CD4-positive, alpha-beta T cell (primary cell): ENCODE measurements at regions not wholly inside any gene's neighbourhood (a gene's known extent, or its start where the extent isn't known, plus 50 kb on each side); places are given as distances from the start of the nearest gene placed in this dataset.

ENCODE experiments used
- ATAC-seq: fragments of 200-7000 bp; cut with Tn5 transposase; one replicate; pipeline ENCODE4 v1.10.0; 2022; ENCODE audit warnings: mild to moderate bottlenecking; ENCODE audit not compliant: poor library complexity
- CTCF ChIA-PET: fragments of 350-600 bp; sonication (Branson Sonifier 250); formaldehyde crosslinking; loops from one replicate; lab custom pipeline; 2021; ENCODE audit warnings: antibody characterized with exemption, inconsistent platforms; lab: Charles Lee
- POLR2A ChIA-PET: fragments of 350-600 bp; sonication (Branson Sonifier 250); formaldehyde crosslinking; loops from one replicate; lab custom pipeline; 2021; ENCODE audit warnings: antibody characterized with exemption, inconsistent platforms; lab: Charles Lee
- DNase-seq, 14 experiments: peaks; one replicate each; pipeline ENCODE4 v3.0.0-alpha.2; 2013 to 2020; ENCODE audit warnings: mixed read lengths in 2 of 14
- H3K27ac ChIP-seq, 2 donors: one replicate each; pipeline versions ENCODE4 v1.5.1 to v1.7.0; 2013; ENCODE audit warnings: low read length in 2 of 2, low read depth in 1 of 2, mild to moderate bottlenecking in 1 of 2
- H3K27me3 ChIP-seq, 2 experiments: 1 replicate in 1 of 2; 2 replicates in 1 of 2; pipeline versions ENCODE4 v1.6.1 to v1.7.0; 2013; ENCODE audit warnings: low read length in 2 of 2, control low read depth in 1 of 2, mild to moderate bottlenecking in 1 of 2, moderate library complexity in 1 of 2; ENCODE audit not compliant: insufficient read depth in 2 of 2, control insufficient read depth in 1 of 2
- H3K36me3 ChIP-seq: one replicate; pipeline ENCODE4 v1.6.1; 2013; ENCODE audit warnings: low read length, control low read depth; ENCODE audit not compliant: insufficient read depth
- H3K4me1 ChIP-seq: one replicate; pipeline ENCODE4 v1.6.1; 2013; ENCODE audit warnings: low read length, control low read depth; ENCODE audit not compliant: insufficient read depth
- H3K4me3 ChIP-seq: one replicate; pipeline ENCODE4 v1.5.1; 2013; ENCODE audit warnings: mild to moderate bottlenecking, low read length, moderate library complexity
- H3K9me3 ChIP-seq, 2 experiments: 1 replicate in 1 of 2; 2 replicates in 1 of 2; pipeline versions ENCODE4 v1.6.1 to v1.7.0; 2013; ENCODE audit warnings: low read length in 2 of 2, mild to moderate bottlenecking in 2 of 2, control low read depth in 1 of 2, moderate library complexity in 1 of 2; ENCODE audit not compliant: control insufficient read depth in 1 of 2, insufficient read depth in 1 of 2
- H3K27ac Mint-ChIP-seq: one replicate; pipeline ENCODE4 v1.8.0; 2020; ENCODE audit warnings: mixed read lengths
- H3K27me3 Mint-ChIP-seq: one replicate; pipeline ENCODE4 v1.8.0; 2021; ENCODE audit warnings: mixed read lengths
- H3K36me3 Mint-ChIP-seq: one replicate; pipeline ENCODE4 v1.8.0; 2021; ENCODE audit warnings: low read depth, mixed read lengths
- H3K4me1 Mint-ChIP-seq: one replicate; pipeline ENCODE4 v1.8.0; 2021; ENCODE audit warnings: low read depth, mixed read lengths
- H3K4me3 Mint-ChIP-seq: one replicate; pipeline ENCODE4 v1.8.0; 2020; ENCODE audit warnings: mild to moderate bottlenecking, mixed read lengths
- H3K9me3 Mint-ChIP-seq: one replicate; pipeline ENCODE4 v1.8.0; 2020; ENCODE audit warnings: mixed read lengths
- CTCF ChIP-seq: fragments of 200-600 bp; IDR thresholded peaks from one replicate; pipeline ENCODE4 v1.8.0; 2022; ENCODE audit warnings: antibody characterized with exemption, mild to moderate bottlenecking
- intact Hi-C, 2 experiments: fragments of 100-400 bp; cut with DNase I in 1 of 2; cut with micrococcal nuclease in 1 of 2; formaldehyde crosslinking; loops; one replicate each; pipeline versions ENCODE4 v1.15.1 to v1.9.0; 2023 to 2025; cut with DNase I, micrococcal nuclease

DNA sequence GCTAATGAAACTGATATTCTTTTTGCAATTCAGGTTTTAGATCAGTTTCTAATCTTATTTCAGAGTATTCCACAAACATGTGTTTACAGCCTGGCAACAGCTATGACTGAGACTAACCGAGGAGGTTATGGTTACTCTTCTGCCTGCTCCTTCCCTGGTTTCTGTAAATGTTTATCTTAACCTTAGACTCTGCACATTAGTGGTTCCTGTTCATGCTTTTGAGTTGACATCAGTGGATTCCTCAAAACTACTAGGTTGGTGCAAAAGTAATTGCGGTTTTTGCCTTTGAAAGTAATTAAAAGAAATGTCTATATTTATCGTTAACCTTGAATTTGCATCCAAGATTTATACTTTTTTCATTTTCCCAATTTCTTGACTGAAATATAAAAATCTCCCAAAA lies 237.0 kb upstream of the TSHZ3 start:
- no peaks in the 10 kb centered on the region for H3K36me3 Mint-ChIP-seq
- POLR2A ChIA-PET = no interaction called here
- Histone ChIP-seq H3K27ac (no peak overlapping the region), H3K4me3 (no peak overlapping the region), H3K27me3 (no peaks in the 10 kb centered on the region), H3K4me1 (no peaks in the 10 kb centered on the region), H3K36me3 (no peaks in the 10 kb centered on the region), H3K9me3 (peaks cover 0 to 2% of the 10 kb centered on the region in 2 experiments)
- no peaks in the 10 kb centered on the region for H3K4me1 Mint-ChIP-seq
- no peak for ATAC-seq
- H3K27me3 Mint-ChIP-seq = peaks cover 13% of the 10 kb centered on the region
- H3K27ac Mint-ChIP-seq = no peak overlapping the region
- intact Hi-C loops = no loop called here
- no peak overlapping the region for H3K4me3 Mint-ChIP-seq
- H3K9me3 Mint-ChIP-seq = no peaks in the 10 kb centered on the region
- DNase-seq = no peak
- TF ChIP-seq CTCF = no peak
- CTCF ChIA-PET = no interaction called here

GRCh38 chr19:31589109-31589508 lies 239.9 kb upstream of the TSHZ3 start:
- peaks cover 16% of the 10 kb centered on the region for H3K27me3 Mint-ChIP-seq
- no peaks in the 10 kb centered on the region for H3K36me3 Mint-ChIP-seq
- no peak overlapping the region for H3K27ac ChIP-seq
- H3K27me3 ChIP-seq = no peaks in the 10 kb centered on the region
- intact Hi-C loops = no loop called here
- H3K9me3 ChIP-seq = peaks cover 0 to 5% of the 10 kb centered on the region in 2 experiments
- no peak overlapping the region for H3K27ac Mint-ChIP-seq
- H3K36me3 ChIP-seq = no peaks in the 10 kb centered on the region
- no peaks in the 10 kb centered on the region for H3K4me1 Mint-ChIP-seq
- no peak overlapping the region for H3K4me3 ChIP-seq
- no peaks in the 10 kb centered on the region for H3K9me3 Mint-ChIP-seq
- ATAC-seq = no peak
- H3K4me1 ChIP-seq = no peaks in the 10 kb centered on the region
- ChIA-PET POLR2A (no interaction called here), CTCF (no interaction called here)
- no peak for DNase-seq
- no peak overlapping the region for H3K4me3 Mint-ChIP-seq
- no peak for TF ChIP-seq CTCF

- DNase-seq (no peak), ATAC-seq (no peak)
- H3K27ac Mint-ChIP-seq = no peak overlapping the region
- H3K4me3 Mint-ChIP-seq = no peak overlapping the region
- ChIA-PET POLR2A (no interaction called here), CTCF (no interaction called here)
- no peak overlapping the region for H3K27ac ChIP-seq
- H3K36me3 Mint-ChIP-seq = no peaks in the 10 kb centered on the region
- H3K27me3 ChIP-seq = no peaks in the 10 kb centered on the region
- no peaks in the 10 kb centered on the region for H3K4me1 ChIP-seq
- intact Hi-C loops = no loop called here
- H3K4me3 ChIP-seq = no peak overlapping the region
- H3K9me3 ChIP-seq = peaks cover 0 to 5% of the 10 kb centered on the region in 2 experiments
- TF ChIP-seq CTCF = no peak
- no peaks in the 10 kb centered on the region for H3K36me3 ChIP-seq
- H3K9me3 Mint-ChIP-seq = no peaks in the 10 kb centered on the region
- H3K27me3 Mint-ChIP-seq = peaks cover 16% of the 10 kb centered on the region
- H3K4me1 Mint-ChIP-seq = no peaks in the 10 kb centered on the region
Measured at GRCh38 chr19:31591258-31591657, 242.0 kb upstream of the TSHZ3 start.
